VCaP (cell line): ENCODE measurements at regions not wholly inside any gene's neighbourhood (a gene's known extent, or its start where the extent isn't known, plus 50 kb on each side); places are given as distances from the start of the nearest gene placed in this dataset.

Source experiments
- H3K27ac ChIP-seq: fragments of 450-650 bp; 2 replicates; pipeline ENCODE4 v1.5.1; 2017
- TF ChIP-seq, protein P1 (sequence below): fragments of 450-650 bp; conservative IDR thresholded peaks from 2 replicates; pipeline ENCODE4 v1.5.1; 2017; ENCODE audit warnings: mild to moderate bottlenecking, moderate library complexity

DNA sequence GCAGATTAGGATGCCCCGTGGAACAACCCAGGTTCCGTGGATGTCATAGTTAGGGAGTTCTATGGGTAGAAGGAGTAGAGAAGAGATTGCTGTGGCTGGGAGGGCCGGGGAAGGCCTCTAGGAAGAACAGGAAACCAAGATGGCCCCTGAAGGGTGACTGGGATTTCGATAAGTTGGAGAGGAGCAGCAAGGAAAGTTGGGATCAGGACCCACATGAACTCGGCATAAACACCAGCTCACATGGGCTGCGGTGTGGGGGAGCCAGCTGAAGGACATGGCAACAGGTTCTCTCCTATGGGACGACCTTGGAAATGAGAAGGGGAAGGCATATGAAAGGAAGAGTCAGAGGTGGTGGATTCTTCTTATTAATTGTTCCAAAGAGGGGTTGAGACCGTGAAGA lies 333.7 kb upstream of the SHH start:
- TF ChIP-seq, protein P1, sequence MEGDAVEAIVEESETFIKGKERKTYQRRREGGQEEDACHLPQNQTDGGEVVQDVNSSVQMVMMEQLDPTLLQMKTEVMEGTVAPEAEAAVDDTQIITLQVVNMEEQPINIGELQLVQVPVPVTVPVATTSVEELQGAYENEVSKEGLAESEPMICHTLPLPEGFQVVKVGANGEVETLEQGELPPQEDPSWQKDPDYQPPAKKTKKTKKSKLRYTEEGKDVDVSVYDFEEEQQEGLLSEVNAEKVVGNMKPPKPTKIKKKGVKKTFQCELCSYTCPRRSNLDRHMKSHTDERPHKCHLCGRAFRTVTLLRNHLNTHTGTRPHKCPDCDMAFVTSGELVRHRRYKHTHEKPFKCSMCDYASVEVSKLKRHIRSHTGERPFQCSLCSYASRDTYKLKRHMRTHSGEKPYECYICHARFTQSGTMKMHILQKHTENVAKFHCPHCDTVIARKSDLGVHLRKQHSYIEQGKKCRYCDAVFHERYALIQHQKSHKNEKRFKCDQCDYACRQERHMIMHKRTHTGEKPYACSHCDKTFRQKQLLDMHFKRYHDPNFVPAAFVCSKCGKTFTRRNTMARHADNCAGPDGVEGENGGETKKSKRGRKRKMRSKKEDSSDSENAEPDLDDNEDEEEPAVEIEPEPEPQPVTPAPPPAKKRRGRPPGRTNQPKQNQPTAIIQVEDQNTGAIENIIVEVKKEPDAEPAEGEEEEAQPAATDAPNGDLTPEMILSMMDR, result no peak
- no peak overlapping the region for H3K27ac ChIP-seq

DNA sequence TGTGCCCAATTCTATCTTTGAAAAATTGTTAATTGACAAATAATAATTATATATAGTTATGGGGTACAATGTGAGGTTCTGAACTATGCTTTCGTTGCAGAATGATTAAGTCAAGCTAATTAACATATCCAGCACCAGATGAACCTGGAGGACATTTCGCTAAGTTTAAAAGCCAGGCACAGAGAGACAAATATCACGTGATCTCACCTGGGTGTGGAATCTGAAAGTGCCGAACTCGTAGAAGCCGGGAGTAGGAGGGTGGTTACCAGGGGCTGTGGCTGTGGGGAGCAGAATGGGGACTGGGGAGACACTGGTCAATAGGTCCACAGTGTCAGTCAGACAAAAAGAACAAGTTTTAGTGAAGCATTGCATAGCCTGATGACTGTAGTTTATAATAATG lies 332.9 kb upstream of the SHH start:
- H3K27ac ChIP-seq, result no peak overlapping the region
- TF ChIP-seq, protein P1, result no peak

DNA sequence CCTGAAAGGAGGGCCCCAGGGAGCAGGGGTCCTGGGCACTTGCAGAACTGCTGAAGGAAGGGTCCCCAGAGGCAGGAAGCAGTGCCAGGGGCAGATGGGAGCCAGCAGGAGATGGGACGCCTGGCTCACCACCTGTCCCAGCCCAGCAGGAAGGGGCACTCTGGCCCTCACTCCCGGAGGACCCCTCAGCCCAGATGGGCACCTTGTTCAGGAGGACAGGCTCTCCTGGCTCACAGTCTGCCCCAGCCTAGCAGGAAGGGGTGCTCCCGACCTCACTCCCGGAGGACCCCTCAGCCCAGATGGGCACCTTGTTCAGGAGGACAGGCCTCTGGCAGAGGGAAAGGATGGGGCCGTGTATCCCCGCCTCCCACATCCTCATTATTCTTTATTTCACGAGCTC lies 331.4 kb upstream of the SHH start:
- H3K27ac ChIP-seq, result no peak overlapping the region
- TF ChIP-seq, protein P1, result no peak

DNA sequence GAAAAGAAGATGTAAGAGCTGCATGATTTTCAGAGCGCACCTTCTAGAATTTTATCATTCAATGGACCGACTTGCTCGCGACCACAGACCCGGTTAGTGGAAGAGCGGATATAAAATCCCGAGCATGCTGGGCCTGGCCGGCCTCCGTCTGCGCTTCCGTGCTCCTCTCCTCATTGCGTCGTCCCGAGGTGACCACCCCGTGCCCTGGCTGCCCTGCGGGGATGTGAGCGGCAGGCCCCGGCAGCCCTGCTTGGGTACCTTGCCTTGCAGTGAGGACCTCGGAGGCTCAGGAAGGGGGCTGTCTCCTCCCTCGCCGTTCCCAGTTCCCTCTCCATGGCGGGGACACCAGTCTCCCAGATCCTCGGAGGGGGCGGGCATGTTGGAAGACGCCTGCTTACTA lies 330.9 kb upstream of the SHH start:
- TF ChIP-seq, protein P1, result no peak
- H3K27ac ChIP-seq, result no peak overlapping the region

DNA sequence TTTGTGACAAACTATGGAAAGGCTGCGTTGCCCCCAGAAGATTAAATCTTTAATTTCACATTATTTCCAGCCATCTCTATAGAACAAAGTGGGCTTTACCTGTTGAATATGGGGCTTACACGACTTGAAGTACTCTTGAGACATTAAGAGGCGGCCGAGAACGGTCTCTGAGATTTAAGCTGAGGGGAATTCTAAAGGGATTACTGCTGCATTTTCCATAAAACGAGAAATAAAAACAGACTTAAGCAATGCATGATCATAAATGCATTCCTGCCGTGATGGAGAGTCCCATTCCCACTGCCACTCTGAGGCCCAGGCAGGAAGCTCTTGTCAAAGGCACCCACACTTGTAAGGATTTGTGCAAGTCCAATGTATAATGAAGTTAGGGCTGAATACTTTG lies 329.7 kb upstream of the SHH start:
- H3K27ac ChIP-seq, result no peak overlapping the region
- TF ChIP-seq, protein P1, result no peak

DNA sequence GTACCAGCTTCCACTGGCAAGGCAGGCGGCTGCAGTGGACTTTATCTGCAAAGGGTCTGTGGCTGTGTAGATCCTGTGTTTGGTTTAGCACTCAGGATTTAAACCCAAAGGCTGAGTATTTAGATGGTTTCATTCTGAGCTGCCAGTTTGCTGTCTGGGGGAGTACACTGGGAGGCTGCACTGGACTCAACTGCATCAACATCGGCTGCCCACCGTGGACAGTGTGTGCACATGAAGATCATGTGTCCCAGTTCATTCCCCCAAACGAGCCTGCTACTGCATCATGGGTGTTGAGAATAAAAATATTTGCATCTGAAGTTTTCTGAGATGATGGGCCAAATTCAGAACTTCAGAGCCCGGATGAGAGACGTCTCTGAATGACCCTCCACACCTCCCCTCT lies 328.6 kb upstream of the SHH start:
- TF ChIP-seq, protein P1, result no peak
- no peak overlapping the region for H3K27ac ChIP-seq

DNA sequence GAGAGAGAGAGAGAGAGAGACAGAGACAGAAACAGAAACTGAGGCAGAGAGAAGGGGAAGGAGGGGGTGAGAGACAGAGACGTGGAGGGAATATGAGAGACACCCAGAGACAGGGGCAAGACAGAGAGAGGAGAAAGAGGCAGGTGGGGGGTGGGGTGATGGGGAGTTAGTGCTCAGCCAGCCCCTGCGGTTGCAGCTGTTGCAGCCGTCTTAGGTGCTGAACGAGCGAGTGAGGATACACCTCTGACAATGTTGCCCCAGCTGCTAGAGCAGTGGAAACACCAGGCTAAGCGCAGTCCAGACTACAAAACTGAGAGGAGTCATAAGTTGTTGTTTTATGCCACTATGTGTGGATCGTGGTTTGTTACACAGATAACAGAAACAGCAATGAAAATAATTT lies 328.2 kb upstream of the SHH start:
- TF ChIP-seq, protein P1, result no peak
- H3K27ac ChIP-seq, result no peak overlapping the region

DNA sequence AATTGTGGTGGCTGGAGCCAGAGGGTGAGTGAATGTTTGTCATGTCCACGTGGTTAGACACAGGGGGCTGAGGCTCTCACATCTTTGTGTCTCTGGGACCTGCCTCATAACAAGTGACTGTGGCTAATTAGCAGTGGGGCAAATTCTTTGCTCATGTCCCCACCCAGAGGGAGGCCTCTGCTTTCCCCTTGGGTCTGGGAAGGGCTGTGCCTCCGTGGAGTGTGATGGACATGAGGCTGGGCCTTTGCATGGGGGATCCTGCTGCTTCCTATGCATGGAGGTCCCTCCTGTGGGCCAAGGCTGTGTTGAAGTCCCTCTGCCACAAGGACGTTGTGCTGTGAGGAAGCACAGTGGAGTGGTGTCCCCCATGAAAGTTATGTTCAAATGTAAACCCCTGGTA lies 327.4 kb upstream of the SHH start:
- H3K27ac ChIP-seq, result no peak overlapping the region
- TF ChIP-seq, protein P1, result no peak
